H1 (cell line): ENCODE measurements at regions not wholly inside any gene's neighbourhood (a gene's known extent, or its start where the extent isn't known, plus 50 kb on each side); places are given as distances from the start of the nearest gene placed in this dataset.

Experiments
- CTCF ChIA-PET: fragments of 300-600 bp; sonication (Branson Sonifier 250); formaldehyde crosslinking; loops from one replicate; lab custom pipeline; 2021; ENCODE audit not compliant: partially characterized antibody; lab: Charles Lee
- POLR2A ChIA-PET: fragments of 300-600 bp; sonication (Branson Sonifier 250); formaldehyde crosslinking; loops from one replicate; lab custom pipeline; 2021; ENCODE audit warnings: inconsistent platforms; ENCODE audit not compliant: partially characterized antibody; lab: Charles Lee
- DNase-seq, 2 experiments: peaks; one replicate each; pipeline versions ENCODE4 v3.0.0 to v3.0.0-alpha.2; 2010 to 2022; ENCODE audit warnings: low spot score in 2 of 2, low read depth in 1 of 2, mixed read lengths in 1 of 2
- FAIRE-seq: peaks from 2 replicates; lab custom pipeline; 2011; peaks lifted over from hg19 to GRCh38; lab: Jason Lieb, UNC
- H2AFZ ChIP-seq: 2 replicates; pipeline ENCODE4 v1.8.1; 2012; ENCODE audit warnings: low read length, inconsistent platforms
- H2AK5ac ChIP-seq: 2 replicates; pipeline ENCODE4 v1.6.1; 2013; ENCODE audit warnings: low read depth, low read length
- H2BK120ac ChIP-seq: replicated peaks from 2 replicates; pipeline ENCODE3; 2013; ENCODE audit warnings: low read depth, low read length, inconsistent platforms
- H2BK12ac ChIP-seq: 2 replicates; pipeline ENCODE4 v1.6.1; 2013; ENCODE audit warnings: low read depth, low read length
- H2BK15ac ChIP-seq: 2 replicates; pipeline ENCODE4 v1.6.1; 2013; ENCODE audit warnings: low read length
- H2BK20ac ChIP-seq: 2 replicates; pipeline ENCODE4 v1.6.1; 2013; ENCODE audit warnings: low read length
- H2BK5ac ChIP-seq: 2 replicates; pipeline ENCODE4 v1.6.1; 2013; ENCODE audit warnings: low read depth, low read length
- H3K14ac ChIP-seq: 2 replicates; pipeline ENCODE4 v1.6.1; 2013; ENCODE audit warnings: inconsistent platforms; ENCODE audit not compliant: insufficient read length
- H3K18ac ChIP-seq: 2 replicates; pipeline ENCODE4 v1.6.1; 2013; ENCODE audit warnings: low read length; ENCODE audit errors: extremely low read depth
- H3K23ac ChIP-seq: 2 replicates; pipeline ENCODE4 v1.6.1; 2013; ENCODE audit warnings: inconsistent platforms; ENCODE audit not compliant: insufficient read length
- H3K23me2 ChIP-seq: 2 replicates; pipeline ENCODE4 v1.6.1; 2013; ENCODE audit warnings: low read depth, low read length
- H3K27ac ChIP-seq: 2 replicates; pipeline ENCODE4 v1.6.1; 2011; ENCODE audit warnings: low read depth, low read length, inconsistent platforms
- H3K27me3 ChIP-seq, 4 experiments: replicated peaks in 1 of 4; 1 replicate in 1 of 4; 2 replicates in 3 of 4; pipeline versions ENCODE4 v1.6.1 to v1.8.1; 2011 to 2013; ENCODE audit warnings: low read length in 3 of 4, mild to moderate bottlenecking in 3 of 4, inconsistent platforms in 2 of 4, mixed read lengths in 2 of 4, moderate library complexity in 1 of 4; ENCODE audit not compliant: control insufficient read depth in 3 of 4, insufficient read depth in 3 of 4; ENCODE audit errors: extremely low read depth in 1 of 4
- H3K36me3 ChIP-seq, 4 experiments: 2 replicates each; pipeline versions ENCODE4 v1.6.1 to v1.8.1; 2011 to 2013; ENCODE audit warnings: mild to moderate bottlenecking in 4 of 4, low read length in 3 of 4, moderate library complexity in 2 of 4, control low read depth in 1 of 4, inconsistent platforms in 1 of 4; ENCODE audit not compliant: insufficient read depth in 4 of 4, control insufficient read depth in 2 of 4
- H3K4ac ChIP-seq: replicated peaks from 2 replicates; pipeline ENCODE3; 2013; ENCODE audit warnings: low read length, low read depth, mixed read lengths, inconsistent platforms; ENCODE audit not compliant: insufficient read length
- H3K4me1 ChIP-seq, 4 experiments: replicated peaks in 1 of 4; 1 replicate in 1 of 4; 2 replicates in 3 of 4; pipeline versions ENCODE4 v1.6.1 to v1.8.1; 2011 to 2013; ENCODE audit warnings: low read length in 3 of 4, inconsistent platforms in 2 of 4, mixed read lengths in 1 of 4; ENCODE audit not compliant: insufficient read depth in 4 of 4, control insufficient read depth in 3 of 4
- H3K4me2 ChIP-seq, 2 experiments: 2 replicates each; pipeline versions ENCODE4 v1.6.1 to v1.8.1; 2011 to 2013; ENCODE audit warnings: low read depth in 2 of 2, low read length in 2 of 2, control low read depth in 1 of 2, inconsistent platforms in 1 of 2, mild to moderate bottlenecking in 1 of 2; ENCODE audit not compliant: insufficient read depth in 1 of 2
- H3K4me3 ChIP-seq, 4 experiments: fragments of 200-600, 300-600 bp in 1 of 4; sonication (generic), shearing (Covaris generic), sonication (Bioruptor Twin) in 1 of 4; 2 replicates each; pipeline versions ENCODE4 v1.5.1 to v1.8.1; 2011 to 2016; ENCODE audit warnings: low read length in 4 of 4, low read depth in 3 of 4, control low read depth in 2 of 4, inconsistent platforms in 2 of 4, mild to moderate bottlenecking in 2 of 4, mixed read lengths in 1 of 4, moderate library complexity in 1 of 4; ENCODE audit not compliant: insufficient read depth in 2 of 4; ENCODE audit errors: extremely low read depth in 1 of 4
- H3K56ac ChIP-seq: replicated peaks from 2 replicates; pipeline ENCODE3; 2013; ENCODE audit warnings: low read depth, mild to moderate bottlenecking, mixed read lengths, low read length, inconsistent platforms; ENCODE audit not compliant: insufficient read length
- H3K79me1 ChIP-seq: 2 replicates; pipeline ENCODE4 v1.6.1; 2013; ENCODE audit warnings: low read depth, low read length, control low read depth
- H3K79me2 ChIP-seq, 2 experiments: 2 replicates each; pipeline versions ENCODE4 v1.6.1 to v1.8.1; 2012 to 2013; ENCODE audit warnings: low read length in 2 of 2, mild to moderate bottlenecking in 2 of 2, inconsistent platforms in 1 of 2; ENCODE audit not compliant: insufficient read depth in 2 of 2, control insufficient read depth in 1 of 2
- H3K9ac ChIP-seq, 4 experiments: replicated peaks in 1 of 4; 1 replicate in 1 of 4; 2 replicates in 3 of 4; pipeline versions ENCODE4 v1.6.1 to v1.8.1; 2011 to 2013; ENCODE audit warnings: low read depth in 3 of 4, low read length in 3 of 4, control low read depth in 2 of 4, mild to moderate bottlenecking in 2 of 4, moderate library complexity in 2 of 4, inconsistent platforms in 1 of 4; ENCODE audit errors: extremely low read depth in 1 of 4
- H3K9me3 ChIP-seq, 2 experiments: 2 replicates each; pipeline versions ENCODE4 v1.6.1 to v1.8.1; 2012 to 2013; ENCODE audit warnings: mild to moderate bottlenecking in 2 of 2, moderate library complexity in 2 of 2, control low read depth in 1 of 2, inconsistent platforms in 1 of 2, low read depth in 1 of 2, low read length in 1 of 2, mixed read lengths in 1 of 2; ENCODE audit not compliant: insufficient read depth in 2 of 2
- H4K20me1 ChIP-seq, 2 experiments: replicated peaks in 1 of 2; 2 replicates each; pipeline versions ENCODE3 to v1.8.1; 2011 to 2013; ENCODE audit warnings: inconsistent platforms in 2 of 2, low read length in 2 of 2, mild to moderate bottlenecking in 1 of 2; ENCODE audit not compliant: insufficient read depth in 2 of 2, control insufficient read depth in 1 of 2
- H4K5ac ChIP-seq: 2 replicates; pipeline ENCODE4 v1.6.1; 2013; ENCODE audit warnings: low read length, low read depth, mixed read lengths, inconsistent platforms; ENCODE audit not compliant: insufficient read length
- H4K8ac ChIP-seq: 2 replicates; pipeline ENCODE4 v1.8.0; 2013; ENCODE audit warnings: mild to moderate bottlenecking, moderate library complexity, low read length, inconsistent platforms; ENCODE audit not compliant: insufficient read depth; ENCODE audit errors: extremely low read depth
- H4K91ac ChIP-seq: replicated peaks from 2 replicates; pipeline ENCODE3; 2013; ENCODE audit warnings: low read length, mixed read lengths, inconsistent platforms; ENCODE audit not compliant: insufficient read length
- CBX8 ChIP-seq: fragments of 300-800, 300-1000 bp; sonication (generic); IDR thresholded peaks from 2 replicates; pipeline ENCODE4 v1.7.1; 2016; ENCODE audit warnings: low read depth, low read length, borderline replicate concordance
- CHD1 ChIP-seq: IDR thresholded peaks from 2 replicates; pipeline ENCODE4 v1.6.1; 2012; ENCODE audit warnings: low read depth, low read length, improper control_type of control experiment
- EZH2 ChIP-seq: fragments of 200-600 bp; sonication (generic); IDR thresholded peaks from 2 replicates; pipeline ENCODE4 v1.7.1; 2012; ENCODE audit warnings: low read depth, mild to moderate bottlenecking, moderate library complexity, low read length, inconsistent platforms; ENCODE audit not compliant: severe bottlenecking
- JUN ChIP-seq: IDR thresholded peaks from 2 replicates; pipeline ENCODE4 v1.6.1; 2011; ENCODE audit warnings: low read depth, mild to moderate bottlenecking, improper control_type of control experiment, low read length
- NANOG ChIP-seq: IDR thresholded peaks from 2 replicates; pipeline ENCODE4 v1.6.1; 2011; ENCODE audit warnings: low read length, low read depth, mild to moderate bottlenecking, inconsistent platforms; ENCODE audit not compliant: insufficient read depth, poor library complexity, severe bottlenecking
- PHF8 ChIP-seq: fragments of 200-600 bp; sonication (generic); conservative IDR thresholded peaks from 2 replicates; pipeline ENCODE4 v1.7.1; 2012; ENCODE audit warnings: low read depth, mild to moderate bottlenecking, inconsistent platforms, low read length, moderate library complexity
- POU5F1 ChIP-seq: IDR thresholded peaks from 2 replicates; pipeline ENCODE4 v1.6.1; 2011; ENCODE audit warnings: low read depth, mild to moderate bottlenecking, low read length, moderate library complexity
- RBBP5 ChIP-seq: IDR thresholded peaks from 2 replicates; pipeline ENCODE4 v1.7.1; 2012; ENCODE audit warnings: low read depth, mild to moderate bottlenecking, inconsistent platforms, low read length, moderate library complexity, borderline replicate concordance
- RXRA ChIP-seq: IDR thresholded peaks from 2 replicates; pipeline ENCODE4 v1.6.1; 2011; ENCODE audit warnings: low read depth, mild to moderate bottlenecking, low read length, moderate library complexity; ENCODE audit not compliant: insufficient read depth
- SAP30 ChIP-seq: fragments of 300-600 bp; sonication (generic); IDR thresholded peaks from 2 replicates; pipeline ENCODE4 v1.7.1; 2012; ENCODE audit warnings: low read length, moderate library complexity, mild to moderate bottlenecking, inconsistent platforms; ENCODE audit not compliant: insufficient read depth, insufficient replicate concordance
- TAF1 ChIP-seq: IDR thresholded peaks from 2 replicates; pipeline ENCODE4 v1.6.1; 2011; ENCODE audit warnings: mild to moderate bottlenecking, low read depth, low read length
- WGBS, 2 experiments: shearing (Covaris generic) in 1 of 2; methylation state at CpG; one replicate each; pipeline versions ENCODE4 v1.1.6 to v1.1.7; 2013 to 2015; ENCODE audit warnings: low lambda C conversion rate in 2 of 2, mixed read lengths in 2 of 2, inconsistent platforms in 1 of 2, low coverage in 1 of 2, missing lambda C conversion rate in 1 of 2; ENCODE audit not compliant: insufficient replicate concordance in 2 of 2, insufficient coverage in 1 of 2, insufficient read length in 1 of 2; ENCODE audit errors: extremely low coverage in 1 of 2, missing lambda C conversion rate in 1 of 2; 5-methylcytosine and 5-hydroxymethylcytosine counted together
- TF ChIP-seq, protein P1 (sequence below), 3 experiments: IDR thresholded peaks; 1 replicate in 2 of 3; 2 replicates in 1 of 3; pipeline versions ENCODE4 v1.5.1 to v1.6.1; 2011; ENCODE audit warnings: low read length in 3 of 3, mild to moderate bottlenecking in 3 of 3, inconsistent platforms in 2 of 3, low read depth in 1 of 3, moderate library complexity in 1 of 3; ENCODE audit not compliant: insufficient read depth in 1 of 3; ENCODE audit errors: control extremely low read depth in 1 of 3

DNA sequence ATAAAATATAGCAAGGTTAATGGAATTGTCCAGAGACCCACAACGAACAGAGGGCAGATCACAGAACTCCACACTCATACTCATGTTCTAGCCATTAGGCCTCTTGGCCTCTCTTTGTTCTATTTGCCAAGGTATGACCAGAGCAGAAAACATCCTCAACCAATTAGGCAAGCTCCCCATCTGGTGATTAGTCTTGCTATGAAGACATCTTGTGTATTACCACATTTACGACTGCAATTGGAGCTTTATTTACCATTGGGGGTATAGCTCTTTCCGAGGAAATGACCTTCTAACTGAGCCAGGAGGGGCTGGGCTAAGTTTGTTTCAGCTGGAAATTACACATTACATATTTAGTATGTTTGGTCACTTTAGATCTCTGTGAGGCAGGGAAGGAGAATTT is 593.9 kb downstream of the CD109 start:
- H3K56ac ChIP-seq: no peak overlapping the region
- H3K14ac ChIP-seq: no peak overlapping the region
- no peaks in the 10 kb centered on the region for H3K79me1 ChIP-seq
- H3K23me2 ChIP-seq: no peaks in the 10 kb centered on the region
- no peak overlapping the region for H3K27ac ChIP-seq
- no peak overlapping the region for H2AK5ac ChIP-seq
- H3K9ac ChIP-seq: no peak overlapping the region
- H4K5ac ChIP-seq: no peak overlapping the region
- H2BK12ac ChIP-seq: no peak overlapping the region
- H3K4me3 ChIP-seq: no peak overlapping the region
- H2AFZ ChIP-seq: no peak overlapping the region
- DNase-seq (no peak), FAIRE-seq (no peak)
- H3K36me3 ChIP-seq: no peaks in the 10 kb centered on the region
- no peak overlapping the region for H4K91ac ChIP-seq
- POLR2A ChIA-PET: no interaction called here
- no peak overlapping the region for H3K4me2 ChIP-seq
- no peaks in the 10 kb centered on the region for H3K9me3 ChIP-seq
- H4K20me1 ChIP-seq: no peaks in the 10 kb centered on the region
- CTCF ChIA-PET: interaction anchor here (1.2 kb wide), 1 partner anchor 9 kb away, joined by 4 read pairs; no protein-coding TSS in a partner anchor
- H3K79me2 ChIP-seq: no peaks in the 10 kb centered on the region
- H2BK20ac ChIP-seq: no peak overlapping the region
- H2BK15ac ChIP-seq: no peak overlapping the region
- H2BK120ac ChIP-seq: no peak overlapping the region
- 94% methylated on average over 3 of the region's 3 CpGs; no CpG with 5 or more reads in 1 of the 2 experiments for WGBS, 2 experiments
- H3K18ac ChIP-seq: no peak overlapping the region
- H4K8ac ChIP-seq: no peak overlapping the region
- no peaks in the 10 kb centered on the region for H3K27me3 ChIP-seq
- no peak overlapping the region for H3K23ac ChIP-seq
- no peak overlapping the region for H2BK5ac ChIP-seq
- H3K4ac ChIP-seq: no peak overlapping the region
- no peaks in the 10 kb centered on the region for H3K4me1 ChIP-seq
- TF ChIP-seq JUN (no peak), TAF1 (no peak), RBBP5 (no peak), POU5F1 (no peak), SAP30 (no peak), EZH2 (no peak), RXRA (no peak), PHF8 (no peak), NANOG (no peak), CHD1 (no peak), CBX8 (no peak)
- TF ChIP-seq, protein P1, sequence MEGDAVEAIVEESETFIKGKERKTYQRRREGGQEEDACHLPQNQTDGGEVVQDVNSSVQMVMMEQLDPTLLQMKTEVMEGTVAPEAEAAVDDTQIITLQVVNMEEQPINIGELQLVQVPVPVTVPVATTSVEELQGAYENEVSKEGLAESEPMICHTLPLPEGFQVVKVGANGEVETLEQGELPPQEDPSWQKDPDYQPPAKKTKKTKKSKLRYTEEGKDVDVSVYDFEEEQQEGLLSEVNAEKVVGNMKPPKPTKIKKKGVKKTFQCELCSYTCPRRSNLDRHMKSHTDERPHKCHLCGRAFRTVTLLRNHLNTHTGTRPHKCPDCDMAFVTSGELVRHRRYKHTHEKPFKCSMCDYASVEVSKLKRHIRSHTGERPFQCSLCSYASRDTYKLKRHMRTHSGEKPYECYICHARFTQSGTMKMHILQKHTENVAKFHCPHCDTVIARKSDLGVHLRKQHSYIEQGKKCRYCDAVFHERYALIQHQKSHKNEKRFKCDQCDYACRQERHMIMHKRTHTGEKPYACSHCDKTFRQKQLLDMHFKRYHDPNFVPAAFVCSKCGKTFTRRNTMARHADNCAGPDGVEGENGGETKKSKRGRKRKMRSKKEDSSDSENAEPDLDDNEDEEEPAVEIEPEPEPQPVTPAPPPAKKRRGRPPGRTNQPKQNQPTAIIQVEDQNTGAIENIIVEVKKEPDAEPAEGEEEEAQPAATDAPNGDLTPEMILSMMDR (IDR thresholded peaks at IDR 0.05; ENCODE audit: control extremely low read depth in 1 of 3, insufficient read depth in 1 of 3, low read depth in 1 of 3, low read length in 3 of 3): no peak
